HuH-7 (cell line): ENCODE measurements at regions not wholly inside any gene's neighbourhood (a gene's known extent, or its start where the extent isn't known, plus 50 kb on each side); places are given as distances from the start of the nearest gene placed in this dataset.
"Not testable (repeated sequence)": the region's sequence is repeated elsewhere in the genome, so short reads cannot be mapped to it uniquely, and the experiment has no call there.

Source experiments
- DNase-seq: peaks from one replicate; pipeline ENCODE4 v3.0.0; 2011; ENCODE audit warnings: low spot score

- not testable (repeated sequence) for DNase-seq
Observed at GRCh38 chr11:3583476-3583875, 58.3 kb downstream of the ART5 start.

GRCh38 chr11:3581389-3581725, 60.4 kb downstream of the ART5 start:
- DNase-seq, result peak; percentile 30

GRCh38 chr11:3580487-3581388, 61.1 kb downstream of the ART5 start:
- DNase-seq, result not testable (repeated sequence)

DNA sequence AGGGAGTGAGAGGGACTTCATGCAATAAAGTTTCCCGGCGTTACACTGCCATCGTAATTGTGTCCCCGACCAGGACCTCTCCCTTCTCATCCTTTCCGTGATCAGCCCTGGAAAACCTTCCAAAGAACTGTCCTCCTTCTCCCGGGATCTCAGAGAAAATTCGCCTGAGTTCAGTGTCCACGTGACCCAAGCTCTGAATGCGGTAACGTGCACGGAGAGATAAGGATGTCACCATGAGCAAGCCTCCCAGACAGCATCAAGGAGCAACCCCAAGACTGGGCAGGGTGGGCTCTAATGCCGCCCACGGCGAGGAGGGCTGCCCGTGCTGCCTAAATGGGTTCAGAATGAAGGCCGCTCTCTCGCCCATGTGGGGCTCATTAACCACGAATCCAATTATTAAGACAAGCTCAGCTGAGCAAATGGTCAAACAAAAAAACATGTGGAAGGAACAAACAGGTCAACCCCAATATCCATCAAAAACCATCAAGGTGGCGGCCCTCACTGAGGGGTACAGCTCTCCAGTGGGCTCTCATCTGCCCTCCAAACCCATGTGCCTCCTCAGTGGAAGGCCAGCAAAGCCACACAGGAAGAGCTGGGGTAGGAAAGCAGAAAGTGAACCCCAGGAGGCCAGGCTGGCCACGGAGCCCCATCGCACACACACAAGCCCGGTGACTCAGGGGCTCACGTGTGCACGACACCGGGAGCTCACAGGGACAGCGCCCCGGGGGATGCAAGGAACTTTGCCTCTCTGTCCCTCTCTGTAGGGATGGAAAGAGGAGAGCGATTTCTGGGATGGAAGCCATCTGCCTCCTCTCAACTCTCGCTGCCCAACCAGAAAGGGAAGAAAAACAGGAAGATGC, 62.0 kb downstream of the ART5 start:
- not testable (repeated sequence) for DNase-seq

DNA sequence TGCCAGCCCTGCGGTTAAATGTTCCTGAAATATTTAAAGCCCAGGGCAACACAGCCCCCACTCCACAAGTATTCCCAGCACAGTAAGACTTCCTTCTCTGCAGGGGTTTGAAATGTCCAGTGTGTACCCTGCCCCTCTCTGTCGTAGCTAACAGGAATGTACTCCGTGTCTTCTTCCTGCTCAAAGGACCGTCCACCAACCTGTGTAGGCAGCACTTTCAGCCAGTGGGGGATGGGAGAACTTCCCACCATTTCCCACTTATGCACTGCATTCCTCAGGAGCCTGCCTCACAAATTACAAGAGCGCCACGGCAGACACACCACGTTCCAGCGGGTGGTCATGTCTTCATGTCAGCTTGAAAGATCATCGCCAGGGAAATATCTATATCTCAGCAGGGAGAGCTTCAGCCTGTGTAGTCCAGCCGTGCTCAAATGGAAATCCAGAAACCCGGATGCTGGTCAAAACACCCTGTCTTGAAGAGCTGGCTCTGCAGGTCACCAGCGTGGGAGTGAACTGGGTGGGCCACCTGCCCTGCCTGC, 65.7 kb downstream of the ART5 start:
- DNase-seq, result not testable (repeated sequence)

- DNase-seq, result not testable (repeated sequence)
Observed at GRCh38 chr11:3572976-3573647, 68.7 kb downstream of the ART5 start.

- DNase-seq, result not testable (repeated sequence)
Observed at GRCh38 chr11:3571752-3572151, 70.0 kb downstream of the ART5 start.

DNA sequence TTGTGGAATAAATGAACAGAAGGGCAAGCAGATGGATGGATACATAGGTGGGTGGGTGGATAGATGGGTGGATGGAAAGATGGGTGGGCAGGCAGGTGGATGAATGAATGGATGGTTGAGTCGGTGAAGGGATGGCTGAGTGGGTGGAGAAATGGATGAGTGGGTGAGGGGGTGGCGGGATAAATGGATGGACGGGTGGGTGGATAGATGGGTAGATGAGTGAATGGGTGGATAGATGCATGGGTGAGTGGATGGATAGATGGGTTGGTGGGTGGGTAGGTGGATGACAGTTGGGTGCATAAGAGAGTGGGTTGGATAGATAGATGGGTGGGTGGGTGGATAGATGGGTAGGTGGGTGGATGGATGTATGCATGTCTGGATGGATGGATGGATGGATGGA, 76.0 kb downstream of the ART5 start:
- not testable (repeated sequence) for DNase-seq

GRCh38 chr11:3564383-3564782, 77.4 kb downstream of the ART5 start:
- DNase-seq, result not testable (repeated sequence)

DNA sequence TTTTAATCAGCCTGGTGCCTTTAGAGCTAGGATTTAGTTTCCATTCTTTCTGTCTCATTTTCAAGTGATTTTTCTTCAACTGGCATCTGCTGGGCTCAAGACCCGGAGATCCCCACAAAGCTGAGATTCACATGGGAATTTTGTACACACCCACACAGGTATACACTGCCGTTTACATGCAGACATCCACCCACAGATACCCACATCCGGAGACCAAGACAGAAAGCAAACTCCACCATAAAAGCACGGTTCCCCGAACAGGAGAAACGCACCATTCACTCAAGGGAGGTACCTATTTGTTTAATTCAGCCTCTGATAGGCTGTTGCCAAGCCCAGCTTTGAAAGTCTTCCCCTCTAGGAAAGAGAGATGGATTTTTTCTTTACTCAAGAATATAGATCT, 87.2 kb downstream of the ART5 start:
- DNase-seq, result not testable (repeated sequence)

- DNase-seq, result not testable (repeated sequence)
Observed at GRCh38 chr11:3544990-3545389, 96.8 kb downstream of the ART5 start.

DNA sequence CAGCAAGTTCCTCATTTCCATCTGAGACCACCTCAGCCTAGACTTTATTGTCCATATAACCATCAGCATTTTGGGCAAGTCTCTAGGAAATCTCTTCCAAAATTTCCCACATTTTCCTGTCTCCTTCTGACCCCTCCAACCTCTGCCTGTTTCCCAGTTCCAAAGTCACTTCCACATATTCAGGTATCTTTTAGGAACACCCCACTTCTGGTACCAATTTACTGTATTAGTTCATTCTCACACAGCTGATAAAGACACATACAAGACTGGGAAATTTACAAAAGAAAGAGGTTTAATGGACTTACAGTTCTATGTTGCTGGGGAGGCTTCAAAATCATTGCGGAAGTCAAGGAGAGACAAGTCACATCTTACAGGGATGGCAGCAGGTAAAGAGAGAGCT, 103.6 kb downstream of the ART5 start:
- DNase-seq, result not testable (repeated sequence)

DNA sequence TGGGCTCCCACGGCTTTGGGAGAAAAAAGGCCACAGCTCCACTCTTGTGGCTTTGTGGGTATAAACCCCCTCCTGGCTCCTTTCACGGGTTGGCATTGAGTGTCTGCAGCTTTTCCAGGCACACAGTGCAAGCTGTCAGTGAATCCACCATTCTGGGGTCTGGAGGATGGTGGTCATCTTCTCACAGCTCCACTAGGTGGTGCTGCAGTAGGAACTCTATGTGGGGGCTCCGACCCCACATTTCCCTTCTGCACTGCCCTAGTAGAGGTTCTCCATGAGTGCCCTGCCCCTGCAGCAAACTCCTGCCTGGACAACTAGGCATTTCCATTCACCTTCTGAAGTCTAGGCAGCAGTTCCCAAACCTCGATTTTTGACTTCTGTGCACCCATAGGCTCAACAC, 104.5 kb downstream of the ART5 start:
- DNase-seq, result not testable (repeated sequence)

- DNase-seq, result not testable (repeated sequence)
Observed at GRCh38 chr11:3532958-3533357, 108.8 kb downstream of the ART5 start.

GRCh38 chr11:3531280-3531679, 110.5 kb downstream of the ART5 start:
- not testable (repeated sequence) for DNase-seq

GRCh38 chr11:3523567-3523966, 118.2 kb downstream of the ART5 start:
- not testable (repeated sequence) for DNase-seq

DNA sequence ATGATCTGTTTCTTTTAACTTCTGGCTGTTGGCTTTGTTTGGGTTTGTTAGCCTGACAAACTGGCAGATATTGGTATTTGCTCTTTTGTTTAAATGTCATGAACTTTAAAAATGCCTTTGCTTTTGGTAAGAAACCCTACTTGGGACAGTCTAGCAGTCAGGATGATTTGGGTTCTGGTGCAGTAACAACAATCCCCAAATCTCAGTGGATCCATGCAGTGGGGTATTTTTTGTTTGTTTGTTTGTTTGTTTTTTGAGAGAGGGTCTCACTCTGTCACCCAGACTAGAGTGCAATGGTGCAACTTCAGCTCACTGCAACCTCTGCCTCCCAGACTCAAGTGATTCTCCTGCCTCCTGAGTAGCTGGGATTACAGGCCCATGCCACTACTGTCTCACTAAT, 120.9 kb downstream of the ART5 start:
- DNase-seq, result not testable (repeated sequence)

GRCh38 chr11:3519841-3520240, 122.0 kb downstream of the ART5 start:
- DNase-seq, result not testable (repeated sequence)

GRCh38 chr11:3516934-3517567, 124.7 kb downstream of the ART5 start:
- not testable (repeated sequence) for DNase-seq

- not testable (repeated sequence) for DNase-seq
Observed at GRCh38 chr11:3516345-3516933, 125.4 kb downstream of the ART5 start.
